GDM1 (cell line): ENCODE measurements at regions not wholly inside any gene's neighbourhood (a gene's known extent, or its start where the extent isn't known, plus 50 kb on each side); places are given as distances from the start of the nearest gene placed in this dataset.

Source experiments
- DNase-seq: peaks from one replicate; lab custom pipeline; 2025; lab: John Stamatoyannopoulos, UW

- no peak for DNase-seq
These were observed 189.4 kb upstream of the STEAP4 start for GRCh38 chr7:88495881-88496725.

GRCh38 chr7:88492153-88492552 is 185.5 kb upstream of the STEAP4 start:
- no peak for DNase-seq

GRCh38 chr7:88490874-88491273 is 184.2 kb upstream of the STEAP4 start:
- no peak for DNase-seq

GRCh38 chr7:88490161-88490560 is 183.5 kb upstream of the STEAP4 start:
- DNase-seq = no peak

- no peak for DNase-seq
These were observed 179.1 kb upstream of the STEAP4 start for GRCh38 chr7:88485821-88486220.

GRCh38 chr7:88484551-88484950 is 177.9 kb upstream of the STEAP4 start:
- DNase-seq = no peak

- DNase-seq = no peak
These were observed 174.2 kb upstream of the STEAP4 start for GRCh38 chr7:88480896-88481295.

GRCh38 chr7:88480271-88480670 is 173.6 kb upstream of the STEAP4 start:
- DNase-seq = no peak

- no peak for DNase-seq
These were observed 171.3 kb upstream of the STEAP4 start for GRCh38 chr7:88477976-88478375.

GRCh38 chr7:88465600-88465999 is 158.9 kb upstream of the STEAP4 start:
- no peak for DNase-seq

- DNase-seq = no peak
These were observed 156.1 kb upstream of the STEAP4 start for GRCh38 chr7:88462799-88463198.

- no peak for DNase-seq
These were observed 154.0 kb upstream of the STEAP4 start for GRCh38 chr7:88460650-88461049.

GRCh38 chr7:88458946-88459345 is 152.3 kb upstream of the STEAP4 start:
- DNase-seq = no peak

GRCh38 chr7:88458279-88458678 is 151.6 kb upstream of the STEAP4 start:
- DNase-seq = no peak

- no peak for DNase-seq
These were observed 150.6 kb upstream of the STEAP4 start for GRCh38 chr7:88457320-88457719.

- DNase-seq = no peak
These were observed 149.8 kb upstream of the STEAP4 start for GRCh38 chr7:88456490-88456889.

- no peak for DNase-seq
These were observed 149.0 kb upstream of the STEAP4 start for GRCh38 chr7:88455696-88456095.

- no peak for DNase-seq
These were observed 146.0 kb upstream of the STEAP4 start for GRCh38 chr7:88452646-88453045.

- DNase-seq = no peak
These were observed 144.2 kb upstream of the STEAP4 start for GRCh38 chr7:88450874-88451273.

GRCh38 chr7:88449410-88449809 is 142.7 kb upstream of the STEAP4 start:
- no peak for DNase-seq

- DNase-seq = no peak
These were observed 135.7 kb upstream of the STEAP4 start for GRCh38 chr7:88442413-88442812.

GRCh38 chr7:88437132-88437531 is 130.4 kb upstream of the STEAP4 start:
- DNase-seq = no peak

GRCh38 chr7:88432301-88432700 is 125.6 kb upstream of the STEAP4 start:
- DNase-seq = no peak

GRCh38 chr7:88431882-88432281 is 125.2 kb upstream of the STEAP4 start:
- DNase-seq = no peak
